ENCODE measurements at regions not wholly inside any gene's neighbourhood (a gene's known extent, or its start where the extent isn't known, plus 50 kb on each side); places are given as distances from the start of the nearest gene placed in this dataset.

- TF ChIP-seq CTCF (IDR thresholded peaks at IDR 0.05) (no peak), POLR2A (IDR thresholded peaks at IDR 0.05) (no peak)
Observed at GRCh38 chr18:39713961-39714360, 2148.4 kb upstream of the CELF4 start.
